GDM1 (cell line): ENCODE measurements at regions not wholly inside any gene's neighbourhood (a gene's known extent, or its start where the extent isn't known, plus 50 kb on each side); places are given as distances from the start of the nearest gene placed in this dataset.

Experiments used
- DNase-seq: peaks from one replicate; lab custom pipeline; 2025; lab: John Stamatoyannopoulos, UW

GRCh38 chr9:118189615-118190014 lies 485.4 kb downstream of the TLR4 start:
- no peak for DNase-seq

GRCh38 chr9:118192807-118193206 lies 488.6 kb downstream of the TLR4 start:
- DNase-seq, result no peak

- DNase-seq, result no peak
Observed at GRCh38 chr9:118209343-118209742, 505.1 kb downstream of the TLR4 start.

GRCh38 chr9:118215549-118215948 lies 511.3 kb downstream of the TLR4 start:
- no peak for DNase-seq

- no peak for DNase-seq
Observed at GRCh38 chr9:118222375-118222774, 518.2 kb downstream of the TLR4 start.

- DNase-seq, result no peak
Observed at GRCh38 chr9:118223111-118223510, 518.9 kb downstream of the TLR4 start.

- DNase-seq, result no peak
Observed at GRCh38 chr9:118230329-118230728, 526.1 kb downstream of the TLR4 start.

- no peak for DNase-seq
Observed at GRCh38 chr9:118236625-118237024, 532.4 kb downstream of the TLR4 start.

GRCh38 chr9:118238139-118238538 lies 533.9 kb downstream of the TLR4 start:
- DNase-seq, result no peak

- no peak for DNase-seq
Observed at GRCh38 chr9:118252027-118252426, 547.8 kb downstream of the TLR4 start.

GRCh38 chr9:118262191-118262590 lies 558.0 kb downstream of the TLR4 start:
- DNase-seq, result no peak

GRCh38 chr9:118263949-118264348 lies 559.7 kb downstream of the TLR4 start:
- DNase-seq, result no peak

- no peak for DNase-seq
Observed at GRCh38 chr9:118268046-118268445, 563.8 kb downstream of the TLR4 start.

- DNase-seq, result no peak
Observed at GRCh38 chr9:118269623-118270022, 565.4 kb downstream of the TLR4 start.

- DNase-seq, result no peak
Observed at GRCh38 chr9:118271331-118271730, 567.1 kb downstream of the TLR4 start.

GRCh38 chr9:118271936-118272335 lies 567.7 kb downstream of the TLR4 start:
- DNase-seq, result no peak

- no peak for DNase-seq
Observed at GRCh38 chr9:118273048-118273447, 568.8 kb downstream of the TLR4 start.

- no peak for DNase-seq
Observed at GRCh38 chr9:118276784-118277183, 572.6 kb downstream of the TLR4 start.

GRCh38 chr9:118281772-118282171 lies 577.6 kb downstream of the TLR4 start:
- no peak for DNase-seq

- DNase-seq, result no peak
Observed at GRCh38 chr9:118283488-118283887, 579.3 kb downstream of the TLR4 start.

- no peak for DNase-seq
Observed at GRCh38 chr9:118290116-118290515, 585.9 kb downstream of the TLR4 start.

- DNase-seq, result no peak
Observed at GRCh38 chr9:118295413-118295812, 591.2 kb downstream of the TLR4 start.

- no peak for DNase-seq
Observed at GRCh38 chr9:118302721-118303120, 598.5 kb downstream of the TLR4 start.

GRCh38 chr9:118303216-118303615 lies 599.0 kb downstream of the TLR4 start:
- DNase-seq, result no peak

GRCh38 chr9:118305331-118305730 lies 601.1 kb downstream of the TLR4 start:
- no peak for DNase-seq
